CD14-positive monocyte (primary cell): ENCODE measurements at regions not wholly inside any gene's neighbourhood (a gene's known extent, or its start where the extent isn't known, plus 50 kb on each side); places are given as distances from the start of the nearest gene placed in this dataset.

Experiments used
- DNase-seq, 3 donors: peaks; one replicate each; pipeline ENCODE4 v3.0.0-alpha.2; 2011 to 2022
- H2AFZ ChIP-seq: 2 replicates; pipeline ENCODE4 v1.6.0; 2012; ENCODE audit warnings: mild to moderate bottlenecking, low read depth, low read length, inconsistent platforms; ENCODE audit not compliant: insufficient read depth, poor library complexity, severe bottlenecking
- H3K27ac ChIP-seq, 2 donors: 1 replicate in 1 of 2; 2 replicates in 1 of 2; pipeline ENCODE4 v1.5.1; 2012 to 2013; ENCODE audit warnings: low read length in 2 of 2, control low read depth in 1 of 2, inconsistent platforms in 1 of 2, low read depth in 1 of 2, mild to moderate bottlenecking in 1 of 2
- H3K27me3 ChIP-seq, 2 donors: one replicate each; pipeline versions ENCODE4 v1.6.0 to v1.6.1; 2011 to 2013; ENCODE audit warnings: low read length in 2 of 2; ENCODE audit not compliant: control insufficient read depth in 2 of 2, insufficient read depth in 2 of 2
- H3K36me3 ChIP-seq, 2 donors: replicated peaks in 1 of 2; 1 replicate in 1 of 2; 2 replicates in 1 of 2; pipeline versions ENCODE4 v1.5.1 to v1.6.1; 2012 to 2013; ENCODE audit warnings: low read length in 2 of 2, control low read depth in 1 of 2, inconsistent platforms in 1 of 2, mild to moderate bottlenecking in 1 of 2; ENCODE audit not compliant: insufficient read depth in 2 of 2, control insufficient read depth in 1 of 2
- H3K4me1 ChIP-seq, 2 donors: 1 replicate in 1 of 2; 2 replicates in 1 of 2; pipeline versions ENCODE4 v1.5.1 to v1.6.1; 2012 to 2013; ENCODE audit warnings: low read length in 2 of 2, control low read depth in 1 of 2, inconsistent platforms in 1 of 2, mild to moderate bottlenecking in 1 of 2, moderate library complexity in 1 of 2; ENCODE audit not compliant: insufficient read depth in 2 of 2, control insufficient read depth in 1 of 2
- H3K4me2 ChIP-seq: replicated peaks from 2 replicates; pipeline ENCODE3; 2012; ENCODE audit warnings: low read length, moderate library complexity, mild to moderate bottlenecking; ENCODE audit not compliant: poor library complexity, severe bottlenecking; ENCODE audit errors: extremely low read depth
- H3K4me3 ChIP-seq, 3 experiments: fragments of 200-600 bp in 1 of 3; sonication (generic) in 1 of 3; replicated peaks in 1 of 3; 1 replicate in 2 of 3; 2 replicates in 1 of 3; pipeline ENCODE4 v1.5.1; 2011 to 2013; ENCODE audit warnings: low read length in 3 of 3, mild to moderate bottlenecking in 3 of 3, control low read depth in 2 of 3, low read depth in 2 of 3, inconsistent platforms in 1 of 3, moderate library complexity in 1 of 3
- H3K79me2 ChIP-seq: 2 replicates; pipeline ENCODE4 v1.6.0; 2012; ENCODE audit warnings: mild to moderate bottlenecking, control low read depth, inconsistent platforms, low read length, moderate library complexity; ENCODE audit not compliant: insufficient read depth
- H3K9ac ChIP-seq: 2 replicates; pipeline ENCODE4 v1.6.0; 2017; ENCODE audit warnings: low read length, mild to moderate bottlenecking; ENCODE audit not compliant: insufficient read depth, poor library complexity, severe bottlenecking
- H3K9me3 ChIP-seq, 2 donors: replicated peaks in 1 of 2; 1 replicate in 1 of 2; 2 replicates in 1 of 2; pipeline versions ENCODE4 v1.5.1 to v1.6.1; 2012 to 2013; ENCODE audit warnings: low read length in 2 of 2, control low read depth in 1 of 2; ENCODE audit not compliant: control insufficient read depth in 1 of 2, insufficient read depth in 1 of 2
- H4K20me1 ChIP-seq: 2 replicates; pipeline ENCODE4 v1.6.0; 2012; ENCODE audit warnings: mild to moderate bottlenecking, low read length, control low read depth, moderate library complexity; ENCODE audit not compliant: insufficient read depth
- H3K27ac Mint-ChIP-seq, 7 donors: one replicate each; pipeline ENCODE4 v1.8.0; 2020; ENCODE audit warnings: mild to moderate bottlenecking in 7 of 7, mixed read lengths in 7 of 7, moderate library complexity in 6 of 7, inconsistent platforms in 2 of 7
- H3K27me3 Mint-ChIP-seq, 3 donors: one replicate each; pipeline ENCODE4 v1.8.0; 2021 to 2022; ENCODE audit warnings: low read depth in 3 of 3, mild to moderate bottlenecking in 3 of 3, mixed read lengths in 3 of 3, moderate library complexity in 3 of 3, inconsistent platforms in 1 of 3
- H3K36me3 Mint-ChIP-seq, 2 donors: one replicate each; pipeline ENCODE4 v1.8.0; 2020; ENCODE audit warnings: mixed read lengths in 2 of 2, inconsistent platforms in 1 of 2, mild to moderate bottlenecking in 1 of 2
- H3K4me1 Mint-ChIP-seq: one replicate; pipeline ENCODE4 v1.8.0; 2020; ENCODE audit warnings: mild to moderate bottlenecking, mixed read lengths
- H3K4me3 Mint-ChIP-seq, 2 donors: one replicate each; pipeline ENCODE4 v1.8.0; 2020; ENCODE audit warnings: mild to moderate bottlenecking in 2 of 2, mixed read lengths in 2 of 2, moderate library complexity in 1 of 2
- H3K9me3 Mint-ChIP-seq, 7 donors: one replicate each; pipeline ENCODE4 v1.8.0; 2020 to 2022; ENCODE audit warnings: mixed read lengths in 7 of 7, mild to moderate bottlenecking in 6 of 7, moderate library complexity in 6 of 7, inconsistent platforms in 2 of 7
- WGBS: methylation state at CpG from one replicate; pipeline ENCODE4 v1.1.5; 2013; ENCODE audit warnings: missing lambda C conversion rate; ENCODE audit not compliant: insufficient coverage; 5-methylcytosine and 5-hydroxymethylcytosine counted together
- intact Hi-C, 2 donors: fragments of 100-400 bp; cut with micrococcal nuclease; formaldehyde crosslinking; loops; one replicate each; pipeline versions ENCODE4 v1.15.0 to v1.15.1; 2023
- TF ChIP-seq, protein P1 (sequence below): fragments of 200-600 bp; IDR thresholded peaks from one replicate; pipeline ENCODE4 v1.8.0; 2022; ENCODE audit warnings: antibody characterized with exemption, mild to moderate bottlenecking

GRCh38 chr11:71332447-71332846 lies 80.1 kb upstream of the SHANK2 start:
- no peak overlapping the region for H3K27ac Mint-ChIP-seq
- H3K9me3 Mint-ChIP-seq, result peaks cover 0 to 23% (median 11%) of the 10 kb centered on the region in 7 donors
- H3K27me3 Mint-ChIP-seq, result peaks cover 3 to 5% (median 4%) of the 10 kb centered on the region in 3 donors
- TF ChIP-seq, protein P1, sequence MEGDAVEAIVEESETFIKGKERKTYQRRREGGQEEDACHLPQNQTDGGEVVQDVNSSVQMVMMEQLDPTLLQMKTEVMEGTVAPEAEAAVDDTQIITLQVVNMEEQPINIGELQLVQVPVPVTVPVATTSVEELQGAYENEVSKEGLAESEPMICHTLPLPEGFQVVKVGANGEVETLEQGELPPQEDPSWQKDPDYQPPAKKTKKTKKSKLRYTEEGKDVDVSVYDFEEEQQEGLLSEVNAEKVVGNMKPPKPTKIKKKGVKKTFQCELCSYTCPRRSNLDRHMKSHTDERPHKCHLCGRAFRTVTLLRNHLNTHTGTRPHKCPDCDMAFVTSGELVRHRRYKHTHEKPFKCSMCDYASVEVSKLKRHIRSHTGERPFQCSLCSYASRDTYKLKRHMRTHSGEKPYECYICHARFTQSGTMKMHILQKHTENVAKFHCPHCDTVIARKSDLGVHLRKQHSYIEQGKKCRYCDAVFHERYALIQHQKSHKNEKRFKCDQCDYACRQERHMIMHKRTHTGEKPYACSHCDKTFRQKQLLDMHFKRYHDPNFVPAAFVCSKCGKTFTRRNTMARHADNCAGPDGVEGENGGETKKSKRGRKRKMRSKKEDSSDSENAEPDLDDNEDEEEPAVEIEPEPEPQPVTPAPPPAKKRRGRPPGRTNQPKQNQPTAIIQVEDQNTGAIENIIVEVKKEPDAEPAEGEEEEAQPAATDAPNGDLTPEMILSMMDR, result no peak
- H4K20me1 ChIP-seq, result no peaks in the 10 kb centered on the region
- H3K27ac ChIP-seq, result no peak overlapping the region
- H2AFZ ChIP-seq, result no peak overlapping the region
- H3K4me1 ChIP-seq, result no peaks in the 10 kb centered on the region
- H3K4me3 Mint-ChIP-seq, result no peak overlapping the region
- no peaks in the 10 kb centered on the region for H3K4me1 Mint-ChIP-seq
- H3K4me2 ChIP-seq, result no peak overlapping the region
- intact Hi-C loops, result no loop called here
- H3K27me3 ChIP-seq, result no peaks in the 10 kb centered on the region
- no peaks in the 10 kb centered on the region for H3K79me2 ChIP-seq
- H3K9me3 ChIP-seq, result peaks cover 13 to 20% of the 10 kb centered on the region in 2 donors
- no peak overlapping the region for H3K9ac ChIP-seq
- no peak overlapping the region for H3K4me3 ChIP-seq
- no peaks in the 10 kb centered on the region for H3K36me3 Mint-ChIP-seq
- no peak for DNase-seq
- 100% methylated on average over 2 of the region's 5 CpGs for WGBS
- no peaks in the 10 kb centered on the region for H3K36me3 ChIP-seq

DNA sequence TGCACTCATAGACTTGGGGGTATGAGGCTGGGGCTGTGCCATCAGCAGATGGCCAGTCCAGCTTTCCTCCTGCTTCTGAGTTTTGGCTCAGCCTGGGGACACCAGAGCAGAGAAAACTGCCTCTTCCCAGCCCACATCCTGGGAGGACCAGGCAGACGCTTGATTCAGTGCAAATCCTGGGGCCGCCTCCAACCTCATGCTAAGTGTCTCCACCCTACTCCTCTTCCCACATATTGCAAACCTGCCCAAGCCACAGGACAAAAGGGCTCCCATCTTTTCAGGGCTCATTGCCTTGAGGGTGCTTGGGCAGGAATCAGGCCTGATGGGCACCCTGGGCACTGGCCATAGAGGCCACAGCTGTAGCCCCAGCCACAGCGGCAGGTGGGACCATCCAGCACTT lies 79.7 kb upstream of the SHANK2 start:
- no peaks in the 10 kb centered on the region for H3K4me1 Mint-ChIP-seq
- no peak overlapping the region for H3K27ac ChIP-seq

More for the DNA sequence above, 79.7 kb upstream of the SHANK2 start:
- intact Hi-C loops, result no loop called here
- Histone ChIP-seq H3K36me3 (no peaks in the 10 kb centered on the region), H3K4me1 (no peaks in the 10 kb centered on the region), H3K4me2 (no peak overlapping the region), H3K27me3 (no peaks in the 10 kb centered on the region), H3K9ac (no peak overlapping the region), H2AFZ (no peak overlapping the region), H3K9me3 (peaks cover 13 to 20% of the 10 kb centered on the region in 2 donors), H3K79me2 (no peaks in the 10 kb centered on the region), H3K4me3 (no peak overlapping the region), H4K20me1 (no peaks in the 10 kb centered on the region)
- TF ChIP-seq, protein P1, result no peak
- H3K9me3 Mint-ChIP-seq, result peaks cover 0 to 23% (median 11%) of the 10 kb centered on the region in 7 donors
- no peak overlapping the region for H3K4me3 Mint-ChIP-seq
- H3K27me3 Mint-ChIP-seq, result peaks cover 2 to 5% (median 4%) of the 10 kb centered on the region in 3 donors
- DNase-seq, result no peak
- peak overlapping the region in 1 of 7 donors; percentile 78 for H3K27ac Mint-ChIP-seq
- H3K36me3 Mint-ChIP-seq, result no peaks in the 10 kb centered on the region
- WGBS, result 93% methylated on average over 3 of the region's 3 CpGs
